Neuron (in vitro differentiated cells): ENCODE measurements at regions not wholly inside any gene's neighbourhood (a gene's known extent, or its start where the extent isn't known, plus 50 kb on each side); places are given as distances from the start of the nearest gene placed in this dataset.
"Not testable (repeated sequence)": the region's sequence is repeated elsewhere in the genome, so short reads cannot be mapped to it uniquely, and the experiment has no call there.

Experiments
- H2AFZ ChIP-seq: one replicate; pipeline ENCODE4 v1.6.1; 2013; ENCODE audit warnings: low read depth, mild to moderate bottlenecking, inconsistent platforms, low read length, moderate library complexity
- H3K27me3 ChIP-seq: one replicate; pipeline ENCODE4 v1.6.1; 2013; ENCODE audit warnings: low read length; ENCODE audit not compliant: insufficient read depth
- H3K36me3 ChIP-seq: one replicate; pipeline ENCODE4 v1.6.1; 2013; ENCODE audit warnings: low read length; ENCODE audit not compliant: insufficient read depth
- H3K4me1 ChIP-seq: one replicate; pipeline ENCODE4 v1.6.1; 2013; ENCODE audit warnings: low read length; ENCODE audit not compliant: insufficient read depth
- H3K4me3 ChIP-seq: 2 replicates; pipeline ENCODE4 v1.5.1; 2013; ENCODE audit warnings: mild to moderate bottlenecking, low read length, moderate library complexity
- H3K9me3 ChIP-seq: one replicate; pipeline ENCODE4 v1.6.1; 2013; ENCODE audit warnings: low read length

- Histone ChIP-seq H3K4me1 (no peaks in the 10 kb centered on the region), H3K27me3 (no peaks in the 10 kb centered on the region), H3K9me3 (no peaks in the 10 kb centered on the region), H3K4me3 (no peak overlapping the region), H3K36me3 (no peaks in the 10 kb centered on the region), H2AFZ (no peak overlapping the region)
Observed at GRCh38 chr7:112573302-112574039, 92.7 kb downstream of the LSMEM1 start.

- Histone ChIP-seq H3K27me3 (no peaks in the 10 kb centered on the region), H3K4me3 (no peak overlapping the region), H3K9me3 (no peaks in the 10 kb centered on the region), H2AFZ (no peak overlapping the region), H3K4me1 (no peaks in the 10 kb centered on the region), H3K36me3 (no peaks in the 10 kb centered on the region)
Observed at GRCh38 chr7:112575864-112576263, 95.1 kb downstream of the LSMEM1 start.

DNA sequence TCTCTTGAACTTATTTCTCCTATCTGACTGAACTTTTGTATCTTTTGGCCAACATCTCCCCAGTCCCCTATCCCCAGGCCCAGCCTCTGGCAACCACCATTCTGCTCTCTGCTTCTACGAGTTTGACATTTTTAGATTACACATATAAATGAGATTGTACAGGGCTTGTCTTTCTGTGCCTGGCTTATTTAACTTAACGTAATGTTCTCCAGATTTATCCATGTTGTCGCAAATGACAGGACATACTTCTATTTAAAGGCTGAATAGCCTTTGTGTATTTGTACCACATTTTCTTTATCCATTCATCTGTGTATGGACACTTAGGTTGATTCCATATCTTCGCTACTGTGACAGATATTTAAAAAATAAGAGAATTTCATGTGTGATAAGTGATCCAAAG lies 98.6 kb downstream of the LSMEM1 start:
- Histone ChIP-seq H3K4me3 (no peak overlapping the region), H3K4me1 (no peaks in the 10 kb centered on the region), H3K36me3 (no peaks in the 10 kb centered on the region), H3K9me3 (no peaks in the 10 kb centered on the region), H3K27me3 (no peaks in the 10 kb centered on the region), H2AFZ (no peak overlapping the region)

GRCh38 chr7:112580717-112581435 lies 100.1 kb downstream of the LSMEM1 start:
- Histone ChIP-seq H3K4me1 (no peaks in the 10 kb centered on the region), H3K36me3 (no peaks in the 10 kb centered on the region), H2AFZ (no peak overlapping the region), H3K9me3 (no peaks in the 10 kb centered on the region), H3K27me3 (no peaks in the 10 kb centered on the region), H3K4me3 (no peak overlapping the region)

DNA sequence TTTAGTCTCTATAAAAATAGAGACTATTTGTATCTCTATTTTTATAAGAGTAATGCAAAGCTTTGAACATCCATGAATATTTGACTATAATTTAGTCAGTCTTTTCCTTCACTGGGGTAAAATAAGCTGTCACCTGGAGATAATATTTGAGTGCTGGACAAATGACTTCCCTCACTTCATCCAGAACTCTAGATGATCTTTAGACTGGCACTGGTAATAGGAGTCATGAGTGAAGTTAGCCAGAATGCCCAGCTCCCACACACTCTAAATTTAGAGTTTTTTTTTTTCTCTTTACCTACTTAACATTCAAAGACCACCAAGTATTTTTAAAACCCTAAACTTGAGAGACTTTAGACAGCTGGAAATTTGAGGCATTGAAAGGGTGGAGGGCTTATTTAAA lies 100.7 kb downstream of the LSMEM1 start:
- Histone ChIP-seq H3K36me3 (no peaks in the 10 kb centered on the region), H3K27me3 (no peaks in the 10 kb centered on the region), H3K4me3 (no peak overlapping the region), H3K9me3 (no peaks in the 10 kb centered on the region), H2AFZ (no peak overlapping the region), H3K4me1 (no peaks in the 10 kb centered on the region)

- Histone ChIP-seq H3K36me3 (no peaks in the 10 kb centered on the region), H3K9me3 (no peaks in the 10 kb centered on the region), H3K27me3 (no peaks in the 10 kb centered on the region), H2AFZ (no peak overlapping the region), H3K4me3 (no peak overlapping the region), H3K4me1 (no peaks in the 10 kb centered on the region)
Observed at GRCh38 chr7:112584290-112584689, 103.5 kb downstream of the LSMEM1 start.

DNA sequence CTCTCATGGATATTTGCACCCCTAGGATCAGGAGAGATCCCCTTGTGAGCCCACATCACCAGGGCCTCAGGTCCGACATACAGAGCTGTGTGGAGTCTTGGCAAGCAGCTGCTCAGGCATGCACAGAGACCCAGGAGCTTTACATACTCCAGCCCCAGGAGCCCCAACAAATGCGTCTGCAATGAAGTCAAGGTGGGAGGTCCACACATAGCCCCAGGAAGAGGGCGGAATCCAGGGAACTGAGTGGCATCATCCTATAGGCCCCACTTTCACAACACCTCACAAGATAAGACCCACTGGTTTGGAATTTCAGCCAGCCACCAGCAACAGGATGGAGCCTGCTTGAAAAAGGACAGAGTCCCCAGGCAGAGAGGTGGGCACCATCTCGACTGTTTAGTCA lies 106.7 kb downstream of the LSMEM1 start:
- Histone ChIP-seq H3K4me3 (no peak overlapping the region), H2AFZ (no peak overlapping the region), H3K9me3 (no peaks in the 10 kb centered on the region), H3K36me3 (no peaks in the 10 kb centered on the region), H3K27me3 (no peaks in the 10 kb centered on the region), H3K4me1 (no peaks in the 10 kb centered on the region)

DNA sequence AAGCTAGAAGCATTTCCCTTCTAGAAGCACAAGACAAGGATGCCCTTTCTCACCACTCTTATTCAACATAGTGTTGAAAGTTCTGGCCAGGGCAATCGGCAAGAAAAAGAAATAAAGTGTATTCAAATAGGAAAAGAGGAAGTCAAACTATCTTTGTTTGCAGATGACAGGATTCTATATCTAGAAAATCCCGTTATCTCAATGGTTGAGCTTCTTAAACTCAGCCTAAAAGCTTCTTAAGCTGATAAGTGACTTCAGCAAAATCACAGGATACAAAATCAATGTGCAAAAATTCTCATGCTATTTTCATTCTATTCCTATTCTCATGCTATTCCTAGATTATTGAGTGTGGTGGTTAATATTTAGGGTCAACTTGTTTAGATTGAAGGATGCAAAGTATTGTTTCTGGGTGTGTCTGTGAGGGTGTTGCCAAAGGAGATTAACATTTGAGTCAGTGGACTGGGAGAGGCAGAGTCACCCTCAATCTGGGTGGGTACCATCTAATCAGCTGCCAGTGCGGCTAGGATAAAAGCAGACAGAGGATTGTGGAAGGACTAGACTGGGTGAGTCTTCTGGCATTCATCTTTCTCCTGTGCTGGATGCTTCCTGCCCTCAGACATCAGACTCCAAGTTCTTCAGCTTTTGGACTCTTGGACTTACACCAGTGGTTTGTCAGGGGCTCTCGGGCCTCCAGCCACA lies 111.9 kb downstream of the LSMEM1 start:
- not testable (repeated sequence) for H3K9me3 ChIP-seq, H3K4me3 ChIP-seq, H3K36me3 ChIP-seq, H3K4me1 ChIP-seq, H2AFZ ChIP-seq, H3K27me3 ChIP-seq

- Histone ChIP-seq H3K36me3 (no peaks in the 10 kb centered on the region), H3K4me3 (no peak overlapping the region), H3K4me1 (peaks cover 5% of the 10 kb centered on the region), H2AFZ (no peak overlapping the region), H3K27me3 (no peaks in the 10 kb centered on the region), H3K9me3 (no peaks in the 10 kb centered on the region)
Observed at GRCh38 chr7:112594397-112594796, 113.6 kb downstream of the LSMEM1 start.

GRCh38 chr7:112596260-112596659 lies 115.5 kb downstream of the LSMEM1 start:
- peaks cover 5% of the 10 kb centered on the region for H3K4me1 ChIP-seq
- no peak overlapping the region for H3K4me3 ChIP-seq
- no peak overlapping the region for H2AFZ ChIP-seq
- H3K9me3 ChIP-seq: no peaks in the 10 kb centered on the region
- H3K27me3 ChIP-seq: no peaks in the 10 kb centered on the region
- no peaks in the 10 kb centered on the region for H3K36me3 ChIP-seq

GRCh38 chr7:112596981-112597380 lies 116.2 kb downstream of the LSMEM1 start:
- H3K4me3 ChIP-seq: no peak overlapping the region
- H2AFZ ChIP-seq: no peak overlapping the region
- H3K4me1 ChIP-seq: peaks cover 5% of the 10 kb centered on the region
- H3K9me3 ChIP-seq: no peaks in the 10 kb centered on the region
- no peaks in the 10 kb centered on the region for H3K36me3 ChIP-seq
- no peaks in the 10 kb centered on the region for H3K27me3 ChIP-seq

DNA sequence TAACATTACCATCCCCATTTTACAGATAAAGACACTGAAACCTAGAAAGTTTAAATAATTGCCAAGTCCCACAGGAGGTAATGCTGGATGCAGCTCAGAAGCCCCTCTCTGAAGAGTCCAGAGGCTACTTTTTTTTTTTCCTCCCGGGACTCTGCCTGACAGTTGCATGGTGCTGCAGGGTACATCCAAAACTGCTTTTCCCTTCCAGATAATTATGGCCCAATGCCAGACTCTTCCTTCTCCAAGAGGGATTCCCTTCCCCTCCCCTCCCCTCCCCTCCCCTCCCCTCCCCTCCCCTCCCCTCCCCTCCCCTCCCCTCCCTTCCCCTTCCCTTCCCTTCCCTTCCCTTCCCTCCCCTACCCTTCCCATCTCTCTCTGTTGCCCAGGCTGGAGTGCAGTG lies 122.9 kb downstream of the LSMEM1 start:
- Histone ChIP-seq H3K4me3 (no peak overlapping the region), H3K36me3 (no peaks in the 10 kb centered on the region), H3K4me1 (no peaks in the 10 kb centered on the region), H3K27me3 (no peaks in the 10 kb centered on the region), H3K9me3 (no peaks in the 10 kb centered on the region), H2AFZ (no peak overlapping the region)

GRCh38 chr7:112610636-112611035 lies 129.8 kb downstream of the LSMEM1 start:
- Histone ChIP-seq H3K4me3 (no peak overlapping the region), H3K36me3 (no peaks in the 10 kb centered on the region), H2AFZ (no peak overlapping the region), H3K9me3 (no peaks in the 10 kb centered on the region), H3K27me3 (no peaks in the 10 kb centered on the region), H3K4me1 (no peaks in the 10 kb centered on the region)
